Hepatocyte (in vitro differentiated cells): ENCODE measurements at regions not wholly inside any gene's neighbourhood (a gene's known extent, or its start where the extent isn't known, plus 50 kb on each side); places are given as distances from the start of the nearest gene placed in this dataset.

ENCODE experiments used
- EZH2 ChIP-seq: fragments of 200-600 bp; sonication (generic); IDR thresholded peaks from 2 replicates; pipeline ENCODE4 v1.6.1; 2016; ENCODE audit warnings: antibody characterized with exemption, mild to moderate bottlenecking, borderline replicate concordance
- EZH2phosphoT487 ChIP-seq: fragments of 200-600 bp; sonication (generic); IDR thresholded peaks from one replicate; pipeline ENCODE4 v1.6.1; 2018; ENCODE audit warnings: antibody characterized with exemption, mild to moderate bottlenecking, low read depth, moderate library complexity; ENCODE audit not compliant: unreplicated experiment, severe bottlenecking
- TF ChIP-seq, protein P1 (sequence below): fragments of 200-600 bp; sonication (generic); IDR thresholded peaks from 2 replicates; pipeline ENCODE4 v1.5.1; 2016; ENCODE audit warnings: antibody characterized with exemption, mild to moderate bottlenecking; ENCODE audit not compliant: poor library complexity

DNA sequence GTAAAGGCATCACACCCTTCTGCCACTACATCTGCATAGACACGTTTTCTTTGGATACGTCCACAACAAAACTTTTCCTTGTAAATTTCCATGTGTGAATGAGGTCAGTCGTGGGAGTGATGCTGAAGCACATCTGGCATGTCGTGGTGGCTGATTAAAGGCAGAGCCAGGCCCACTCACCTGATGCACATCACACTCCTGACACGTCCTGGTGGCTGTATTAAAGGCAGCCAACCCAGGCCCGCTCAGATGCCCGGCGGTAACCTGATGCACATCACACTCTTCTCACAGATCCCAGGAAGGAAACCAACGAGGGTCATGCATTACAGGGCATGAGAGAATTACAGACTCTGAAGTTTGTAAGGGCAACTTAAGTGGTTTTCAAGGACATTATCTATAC lies 321.6 kb upstream of the B3GAT1 start:
- TF ChIP-seq, protein P1, sequence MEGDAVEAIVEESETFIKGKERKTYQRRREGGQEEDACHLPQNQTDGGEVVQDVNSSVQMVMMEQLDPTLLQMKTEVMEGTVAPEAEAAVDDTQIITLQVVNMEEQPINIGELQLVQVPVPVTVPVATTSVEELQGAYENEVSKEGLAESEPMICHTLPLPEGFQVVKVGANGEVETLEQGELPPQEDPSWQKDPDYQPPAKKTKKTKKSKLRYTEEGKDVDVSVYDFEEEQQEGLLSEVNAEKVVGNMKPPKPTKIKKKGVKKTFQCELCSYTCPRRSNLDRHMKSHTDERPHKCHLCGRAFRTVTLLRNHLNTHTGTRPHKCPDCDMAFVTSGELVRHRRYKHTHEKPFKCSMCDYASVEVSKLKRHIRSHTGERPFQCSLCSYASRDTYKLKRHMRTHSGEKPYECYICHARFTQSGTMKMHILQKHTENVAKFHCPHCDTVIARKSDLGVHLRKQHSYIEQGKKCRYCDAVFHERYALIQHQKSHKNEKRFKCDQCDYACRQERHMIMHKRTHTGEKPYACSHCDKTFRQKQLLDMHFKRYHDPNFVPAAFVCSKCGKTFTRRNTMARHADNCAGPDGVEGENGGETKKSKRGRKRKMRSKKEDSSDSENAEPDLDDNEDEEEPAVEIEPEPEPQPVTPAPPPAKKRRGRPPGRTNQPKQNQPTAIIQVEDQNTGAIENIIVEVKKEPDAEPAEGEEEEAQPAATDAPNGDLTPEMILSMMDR = no peak
- TF ChIP-seq EZH2phosphoT487 = no peak
- no peak for TF ChIP-seq EZH2
